Endothelial cell of umbilical vein (primary cell): ENCODE measurements at regions not wholly inside any gene's neighbourhood (a gene's known extent, or its start where the extent isn't known, plus 50 kb on each side); places are given as distances from the start of the nearest gene placed in this dataset.

Experiments used
- BruUV-seq: library from RNA; stranded (reverse); fragments of 400-500 nt; replicated peaks from 2 replicates; lab custom pipeline; 2021; lab: Mats Ljungman, UMichigan
- CTCF ChIA-PET: fragments of 300-600, 350-600 bp; sonication (Branson Sonifier 250); formaldehyde crosslinking; loops from one replicate; lab custom pipeline; 2021; ENCODE audit warnings: antibody characterized with exemption, inconsistent platforms; lab: Charles Lee
- POLR2A ChIA-PET: fragments of 300-600, 350-600 bp; sonication (Branson Sonifier 250); formaldehyde crosslinking; loops from one replicate; lab custom pipeline; 2021; ENCODE audit warnings: antibody characterized with exemption, inconsistent platforms; lab: Charles Lee
- DNase-seq: peaks from one replicate; pipeline ENCODE4 v3.0.0-alpha.2; 2011; ENCODE audit warnings: low read depth, low spot score
- FAIRE-seq: peaks from 2 replicates; lab custom pipeline; 2011; peaks lifted over from hg19 to GRCh38; lab: Jason Lieb, UNC
- H2AFZ ChIP-seq: 2 replicates; pipeline ENCODE4 v1.6.0; 2012; ENCODE audit warnings: low read depth, low read length, control low read depth, inconsistent platforms
- H3K27ac ChIP-seq: 2 replicates; pipeline ENCODE4 v1.5.1; 2011; ENCODE audit warnings: low read depth, mild to moderate bottlenecking, control low read depth, low read length, moderate library complexity; ENCODE audit not compliant: insufficient read depth
- H3K27me3 ChIP-seq, 2 experiments: 2 replicates each; pipeline versions ENCODE4 v1.6.0 to v1.6.1; 2011; ENCODE audit warnings: low read length in 2 of 2, mixed read lengths in 1 of 2; ENCODE audit not compliant: control insufficient read depth in 2 of 2, insufficient read depth in 2 of 2
- H3K36me3 ChIP-seq, 2 experiments: 2 replicates in 1 of 2; 3 replicates in 1 of 2; pipeline ENCODE4 v1.5.1; 2011; ENCODE audit warnings: low read length in 2 of 2, mild to moderate bottlenecking in 1 of 2, moderate library complexity in 1 of 2; ENCODE audit not compliant: control insufficient read depth in 2 of 2, insufficient read depth in 2 of 2; ENCODE audit errors: extremely low read depth in 1 of 2
- H3K4me1 ChIP-seq: 3 replicates; pipeline ENCODE4 v1.5.1; 2011; ENCODE audit warnings: mild to moderate bottlenecking, low read length; ENCODE audit not compliant: control insufficient read depth, insufficient read depth; ENCODE audit errors: extremely low read depth
- H3K4me2 ChIP-seq: 2 replicates; pipeline ENCODE4 v1.6.1; 2011; ENCODE audit warnings: low read length, control low read depth, mixed read lengths; ENCODE audit not compliant: insufficient read depth
- H3K4me3 ChIP-seq, 3 experiments: fragments of 200-600 bp in 1 of 3; sonication (generic), shearing (Covaris generic) in 1 of 3; replicated peaks in 1 of 3; 2 replicates each; pipeline ENCODE4 v1.5.1; 2011 to 2016; ENCODE audit warnings: control low read depth in 3 of 3, low read length in 3 of 3, mild to moderate bottlenecking in 2 of 3, inconsistent platforms in 1 of 3, low read depth in 1 of 3, moderate library complexity in 1 of 3; ENCODE audit not compliant: insufficient read depth in 1 of 3
- H3K79me2 ChIP-seq: 2 replicates; pipeline ENCODE4 v1.6.0; 2012; ENCODE audit warnings: low read length, inconsistent platforms; ENCODE audit not compliant: control insufficient read depth, insufficient read depth
- H3K9ac ChIP-seq: replicated peaks from 2 replicates; pipeline ENCODE3; 2011; ENCODE audit warnings: low read length, control low read depth; ENCODE audit not compliant: insufficient read depth; ENCODE audit errors: extremely low read depth
- H3K9me1 ChIP-seq: replicated peaks from 3 replicates; pipeline ENCODE4 v1.6.0; 2011; ENCODE audit warnings: mild to moderate bottlenecking, low read length; ENCODE audit not compliant: control insufficient read depth, insufficient read depth; ENCODE audit errors: extremely low read depth
- H3K9me3 ChIP-seq: replicated peaks from 2 replicates; pipeline ENCODE4 v1.5.1; 2012; ENCODE audit warnings: low read length, inconsistent platforms; ENCODE audit not compliant: control insufficient read depth, insufficient read depth
- H4K20me1 ChIP-seq: replicated peaks from 2 replicates; pipeline ENCODE3; 2011; ENCODE audit warnings: mild to moderate bottlenecking, low read length; ENCODE audit not compliant: control insufficient read depth, insufficient read depth; ENCODE audit errors: extremely low read depth
- CTCF ChIP-seq, 2 donors: IDR thresholded peaks; 1 replicate in 1 of 2; 2 replicates in 1 of 2; pipeline ENCODE4 v1.5.1; 2011; ENCODE audit warnings: low read length in 2 of 2, mild to moderate bottlenecking in 2 of 2, moderate library complexity in 2 of 2, control low read depth in 1 of 2, inconsistent platforms in 1 of 2, low read depth in 1 of 2; ENCODE audit not compliant: insufficient read depth in 1 of 2; ENCODE audit errors: extremely low read depth in 1 of 2
- EZH2 ChIP-seq: IDR thresholded peaks from 2 replicates; pipeline ENCODE4 v1.6.1; 2012; ENCODE audit warnings: borderline replicate concordance, low read depth, mild to moderate bottlenecking, moderate library complexity, low read length, inconsistent platforms; ENCODE audit not compliant: severe bottlenecking
- FOS ChIP-seq: IDR thresholded peaks from 2 replicates; pipeline ENCODE4 v1.6.1; 2011; ENCODE audit warnings: mild to moderate bottlenecking, low read length, moderate library complexity, borderline replicate concordance; ENCODE audit not compliant: insufficient read depth
- GATA2 ChIP-seq: IDR thresholded peaks from 2 replicates; pipeline ENCODE4 v1.7.0; 2011; ENCODE audit warnings: low read depth, mild to moderate bottlenecking, moderate library complexity, mixed read lengths, low read length; ENCODE audit not compliant: insufficient read length, insufficient read depth
- JUN ChIP-seq: IDR thresholded peaks from 2 replicates; pipeline ENCODE4 v1.6.1; 2011; ENCODE audit warnings: borderline replicate concordance, low read depth; ENCODE audit not compliant: insufficient read length, insufficient read depth
- MAX ChIP-seq: IDR thresholded peaks from 2 replicates; pipeline ENCODE4 v1.6.1; 2011; ENCODE audit not compliant: insufficient read depth, insufficient read length
- MYC ChIP-seq: IDR thresholded peaks from one replicate; pipeline ENCODE4 v1.6.1; 2011; ENCODE audit warnings: mild to moderate bottlenecking, low read depth, low read length
- POLR2A ChIP-seq: IDR thresholded peaks from 2 replicates; pipeline ENCODE4 v1.6.1; 2012; ENCODE audit warnings: low read depth, mild to moderate bottlenecking, control low read depth, low read length
- POLR2AphosphoS5 ChIP-seq: IDR thresholded peaks from 2 replicates; pipeline ENCODE4 v1.6.1; 2012; ENCODE audit warnings: low read depth, mild to moderate bottlenecking, control low read depth, low read length, moderate library complexity; ENCODE audit not compliant: insufficient read depth
- dilution Hi-C: fragments of 300-500 bp; cut with MboI; formaldehyde crosslinking; loops from one replicate; pipeline ENCODE4 v1.15.0; 2019; ENCODE audit warnings: low sequenced_read_pairs; ENCODE audit not compliant: extremely low pct_ligation_motif_present
- intact Hi-C: fragments of 100-400 bp; cut with micrococcal nuclease; formaldehyde crosslinking; loops from one replicate; pipeline ENCODE4 v1.10.0; 2022

- H3K36me3 ChIP-seq = no peaks in the 10 kb centered on the region
- no peak overlapping the region for H3K4me2 ChIP-seq
- H3K4me3 ChIP-seq = no peak overlapping the region
- POLR2A ChIA-PET = no interaction called here
- DNase-seq = no peak
- H4K20me1 ChIP-seq = no peaks in the 10 kb centered on the region
- TF ChIP-seq EZH2 (no peak), POLR2AphosphoS5 (no peak), JUN (no peak)
- intact Hi-C loops = no loop called here
- no peaks in the 10 kb centered on the region for H3K79me2 ChIP-seq
- no peak overlapping the region for H3K9ac ChIP-seq
- no peaks in the 10 kb centered on the region for H3K4me1 ChIP-seq
- no peak overlapping the region for H2AFZ ChIP-seq
- CTCF ChIA-PET = no interaction called here
- no TSS peak for BruUV-seq
- dilution Hi-C loops = no loop called here
- no peaks in the 10 kb centered on the region for H3K9me3 ChIP-seq
- no peaks in the 10 kb centered on the region for H3K27me3 ChIP-seq
- H3K27ac ChIP-seq = no peak overlapping the region
- no peak for FAIRE-seq
- no peaks in the 10 kb centered on the region for H3K9me1 ChIP-seq
These were observed 619.3 kb downstream of the PTPRU start for GRCh38 chr1:29855561-29856160.

GRCh38 chr1:29854700-29855276 is 618.5 kb downstream of the PTPRU start:
- Histone ChIP-seq H3K36me3 (no peaks in the 10 kb centered on the region), H4K20me1 (no peaks in the 10 kb centered on the region), H3K4me2 (no peak overlapping the region), H3K27ac (no peak overlapping the region), H3K4me3 (no peak overlapping the region), H3K27me3 (no peaks in the 10 kb centered on the region), H3K79me2 (no peaks in the 10 kb centered on the region), H3K9ac (no peak overlapping the region), H3K4me1 (no peaks in the 10 kb centered on the region), H3K9me3 (no peaks in the 10 kb centered on the region), H2AFZ (no peak overlapping the region), H3K9me1 (no peaks in the 10 kb centered on the region)
- BruUV-seq = no TSS peak
- intact Hi-C loops = no loop called here
- DNase-seq (no peak), FAIRE-seq (no peak)
- CTCF ChIA-PET = no interaction called here
- POLR2A ChIA-PET = no interaction called here
- dilution Hi-C loops = no loop called here
- TF ChIP-seq JUN (no peak), EZH2 (no peak), CTCF (IDR thresholded peaks at IDR 0.05; ENCODE audit: extremely low read depth in 1 of 2, insufficient read depth in 1 of 2, low read depth in 1 of 2, low read length in 2 of 2) (no peak), MYC (no peak), MAX (no peak), GATA2 (no peak), FOS (no peak), POLR2AphosphoS5 (no peak), POLR2A (no peak)
